Medulla oblongata (tissue), 1 donor: ENCODE measurements at regions not wholly inside any gene's neighbourhood (a gene's known extent, or its start where the extent isn't known, plus 50 kb on each side); places are given as distances from the start of the nearest gene placed in this dataset.
A peak's percentile ranks its signal among the peaks of the same experiment; 100 is the strongest.

Source experiments
- DNase-seq: peaks from one replicate; pipeline ENCODE4 v3.0.0-alpha.2; 2015; ENCODE audit errors: extremely low spot score

- peak; percentile 21 for DNase-seq
These were observed 473.5 kb upstream of the RGMA start for GRCh38 chr15:93562395-93563123.

GRCh38 chr15:93557696-93558095, 468.7 kb upstream of the RGMA start:
- DNase-seq: no peak

GRCh38 chr15:93553167-93553935, 464.3 kb upstream of the RGMA start:
- DNase-seq: no peak

GRCh38 chr15:93543093-93543492, 454.1 kb upstream of the RGMA start:
- DNase-seq: no peak

GRCh38 chr15:93527374-93528050, 438.5 kb upstream of the RGMA start:
- peak; percentile 7 for DNase-seq

GRCh38 chr15:93524432-93524831, 435.4 kb upstream of the RGMA start:
- no peak for DNase-seq

GRCh38 chr15:93523481-93523880, 434.5 kb upstream of the RGMA start:
- DNase-seq: no peak

GRCh38 chr15:93520206-93520605, 431.2 kb upstream of the RGMA start:
- no peak for DNase-seq

GRCh38 chr15:93519599-93519998, 430.6 kb upstream of the RGMA start:
- DNase-seq: no peak

- DNase-seq: no peak
These were observed 428.2 kb upstream of the RGMA start for GRCh38 chr15:93517176-93517575.

- peak; percentile 33 for DNase-seq
These were observed 426.4 kb upstream of the RGMA start for GRCh38 chr15:93515256-93516051.

GRCh38 chr15:93506646-93507045, 417.6 kb upstream of the RGMA start:
- no peak for DNase-seq

- DNase-seq: no peak
These were observed 416.5 kb upstream of the RGMA start for GRCh38 chr15:93505506-93505905.

GRCh38 chr15:93501946-93502345, 412.9 kb upstream of the RGMA start:
- no peak for DNase-seq

- DNase-seq: no peak
These were observed 411.1 kb upstream of the RGMA start for GRCh38 chr15:93500155-93500554.

GRCh38 chr15:93497291-93497690, 408.3 kb upstream of the RGMA start:
- no peak for DNase-seq

GRCh38 chr15:93496888-93497287, 407.9 kb upstream of the RGMA start:
- no peak for DNase-seq

- no peak for DNase-seq
These were observed 407.0 kb upstream of the RGMA start for GRCh38 chr15:93495799-93496637.

GRCh38 chr15:93493172-93493571, 404.2 kb upstream of the RGMA start:
- no peak for DNase-seq

GRCh38 chr15:93491291-93491690, 402.3 kb upstream of the RGMA start:
- DNase-seq: no peak

- no peak for DNase-seq
These were observed 399.3 kb upstream of the RGMA start for GRCh38 chr15:93488296-93488713.
